GM21717 (cell line): ENCODE measurements at regions not wholly inside any gene's neighbourhood (a gene's known extent, or its start where the extent isn't known, plus 50 kb on each side); places are given as distances from the start of the nearest gene placed in this dataset.
"Not testable (repeated sequence)": the region's sequence is repeated elsewhere in the genome, so short reads cannot be mapped to it uniquely, and the experiment has no call there.

Experiments used
- ATAC-seq: cut with Tn5 transposase; IDR thresholded peaks from one replicate; pipeline ENCODE4 v1.9.1; 2021; ENCODE audit warnings: mild to moderate bottlenecking, moderate library complexity; ENCODE audit not compliant: unreplicated experiment

GRCh38 chr14:37784827-37785223 is 189.4 kb downstream of the TTC6 start:
- not testable (repeated sequence) for ATAC-seq

- not testable (repeated sequence) for ATAC-seq
Measured at GRCh38 chr14:37785298-37785697, 189.9 kb downstream of the TTC6 start.

- not testable (repeated sequence) for ATAC-seq
Measured at GRCh38 chr14:37786114-37786625, 190.7 kb downstream of the TTC6 start.

- ATAC-seq: no peak
Measured at GRCh38 chr14:37787879-37788494, 192.6 kb downstream of the TTC6 start.

- ATAC-seq: no peak
Measured at GRCh38 chr14:37791384-37792036, 196.1 kb downstream of the TTC6 start.

- ATAC-seq: no peak
Measured at GRCh38 chr14:37792124-37792523, 196.7 kb downstream of the TTC6 start.

- no peak for ATAC-seq
Measured at GRCh38 chr14:37796703-37797416, 201.4 kb downstream of the TTC6 start.

GRCh38 chr14:37797675-37798074 is 202.2 kb downstream of the TTC6 start:
- ATAC-seq: no peak

- no peak for ATAC-seq
Measured at GRCh38 chr14:37807722-37808121, 212.3 kb downstream of the TTC6 start.

- ATAC-seq: no peak
Measured at GRCh38 chr14:37810094-37810801, 214.8 kb downstream of the TTC6 start.

GRCh38 chr14:37813732-37814131 is 218.3 kb downstream of the TTC6 start:
- no peak for ATAC-seq

- no peak for ATAC-seq
Measured at GRCh38 chr14:37816135-37816534, 220.7 kb downstream of the TTC6 start.

GRCh38 chr14:37816743-37817295 is 221.4 kb downstream of the TTC6 start:
- no peak for ATAC-seq

- no peak for ATAC-seq
Measured at GRCh38 chr14:37819155-37820015, 224.0 kb downstream of the TTC6 start.

- not testable (repeated sequence) for ATAC-seq
Measured at GRCh38 chr14:37820810-37821209, 225.4 kb downstream of the TTC6 start.

- ATAC-seq: no peak
Measured at GRCh38 chr14:37824939-37825712, 229.7 kb downstream of the TTC6 start.

- ATAC-seq: no peak
Measured at GRCh38 chr14:37826869-37827268, 231.4 kb downstream of the TTC6 start.

- no peak for ATAC-seq
Measured at GRCh38 chr14:37830271-37830670, 234.8 kb downstream of the TTC6 start.

- ATAC-seq: no peak
Measured at GRCh38 chr14:37834275-37834674, 238.8 kb downstream of the TTC6 start.
